ENCODE measurements at regions not wholly inside any gene's neighbourhood (a gene's known extent, or its start where the extent isn't known, plus 50 kb on each side); places are given as distances from the start of the nearest gene placed in this dataset.
A peak's percentile ranks its signal among the peaks of the same experiment; 100 is the strongest.

DNA sequence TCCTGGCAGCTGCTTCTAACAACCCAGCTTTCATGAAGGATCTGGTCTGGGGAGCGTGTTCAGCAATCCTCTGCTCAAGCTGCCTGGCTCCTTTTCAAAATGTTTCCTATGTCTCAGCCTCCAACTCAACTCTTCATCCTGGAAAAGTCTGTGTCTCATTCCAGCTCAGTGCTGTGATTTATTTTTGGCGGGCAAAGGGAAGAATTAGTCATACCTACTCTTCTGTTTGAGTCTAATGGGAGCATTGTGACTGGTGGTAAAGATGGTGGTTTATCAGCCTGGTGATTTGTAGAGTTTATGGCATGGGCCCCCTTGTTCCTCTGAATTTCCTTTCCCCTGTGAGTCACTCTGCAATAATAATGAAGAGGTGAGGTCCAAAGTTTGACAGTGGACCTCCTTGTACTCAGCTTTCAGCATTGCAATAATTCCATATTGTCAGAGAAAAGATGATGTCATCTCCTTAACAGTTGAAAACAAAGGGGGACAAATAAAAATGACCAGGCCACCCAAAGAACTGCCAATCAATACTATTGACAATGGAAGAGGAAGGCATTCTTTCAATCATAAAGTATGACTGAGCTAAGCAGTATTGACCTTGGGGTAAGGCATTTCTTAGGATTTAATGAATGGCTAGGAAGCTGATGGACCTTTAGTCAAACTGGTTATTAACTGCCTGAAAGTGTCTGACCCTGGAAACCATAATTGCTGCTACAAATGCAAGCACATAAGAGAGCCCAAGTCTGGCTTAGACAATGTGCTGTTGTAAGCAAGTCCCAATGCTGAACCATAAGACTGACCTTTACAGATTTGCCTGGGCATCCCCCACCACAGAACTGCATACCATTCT is 204.7 kb upstream of the MCTP2 start:
- H3K27ac ChIP-seq: no peak overlapping the region
- H3K4me3 ChIP-seq: no peak overlapping the region

DNA sequence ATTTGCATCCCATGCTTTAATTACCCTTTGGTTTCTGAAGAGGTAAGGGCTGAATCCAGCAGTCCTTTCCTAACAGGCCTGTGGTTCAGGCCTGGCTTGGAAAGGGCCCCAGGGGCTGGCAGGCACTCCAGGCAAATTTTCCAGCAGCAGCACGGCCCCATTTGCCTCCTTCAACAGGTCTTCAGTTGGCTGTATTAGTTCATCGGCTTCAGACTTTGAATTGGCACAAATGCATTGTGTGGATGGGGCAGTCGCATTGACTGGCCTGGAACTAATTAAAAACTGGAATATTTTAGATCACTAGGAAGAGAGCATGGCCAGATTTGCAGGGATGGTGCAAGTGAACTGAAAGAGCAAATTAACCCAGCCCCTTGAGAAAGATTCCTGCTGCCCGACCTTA is 207.8 kb upstream of the MCTP2 start:
- Histone ChIP-seq H3K27ac (no peak overlapping the region), H3K4me3 (no peak overlapping the region)

DNA sequence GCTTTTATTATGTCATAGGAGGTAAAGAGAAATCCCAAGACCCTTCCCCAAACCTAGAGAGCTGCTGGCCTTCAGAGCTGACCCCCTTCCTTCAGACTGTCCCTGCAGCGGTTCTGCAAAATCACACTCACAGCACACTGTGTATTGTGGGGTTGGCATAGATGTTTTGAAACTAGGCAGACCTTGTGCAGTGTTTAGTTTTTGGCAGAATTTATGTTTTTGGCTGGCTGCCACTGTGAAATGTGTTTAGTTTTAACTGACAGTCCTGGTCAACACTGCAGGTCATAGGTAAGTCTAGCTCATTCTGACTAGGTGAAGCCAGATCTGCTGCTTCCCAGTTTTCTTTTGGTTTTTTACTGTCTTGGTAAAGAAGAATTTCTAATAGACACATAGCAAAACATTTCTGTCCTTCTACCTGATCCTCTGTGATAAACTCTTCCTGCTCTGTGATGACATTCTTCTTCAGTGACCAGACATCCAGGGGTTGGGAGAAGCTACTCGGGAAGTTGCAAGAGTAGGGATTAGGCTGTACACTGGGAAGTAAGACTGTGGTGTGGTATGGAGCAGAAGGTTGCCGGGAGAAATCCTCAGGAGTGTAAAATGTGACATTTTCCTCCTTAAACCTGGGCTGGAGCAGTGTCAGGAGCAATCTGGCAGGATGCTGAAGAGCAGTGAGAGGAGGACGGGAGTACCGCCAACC is 209.6 kb upstream of the MCTP2 start:
- no peak overlapping the region for H3K4me3 ChIP-seq
- H3K27ac ChIP-seq: no peak overlapping the region

DNA sequence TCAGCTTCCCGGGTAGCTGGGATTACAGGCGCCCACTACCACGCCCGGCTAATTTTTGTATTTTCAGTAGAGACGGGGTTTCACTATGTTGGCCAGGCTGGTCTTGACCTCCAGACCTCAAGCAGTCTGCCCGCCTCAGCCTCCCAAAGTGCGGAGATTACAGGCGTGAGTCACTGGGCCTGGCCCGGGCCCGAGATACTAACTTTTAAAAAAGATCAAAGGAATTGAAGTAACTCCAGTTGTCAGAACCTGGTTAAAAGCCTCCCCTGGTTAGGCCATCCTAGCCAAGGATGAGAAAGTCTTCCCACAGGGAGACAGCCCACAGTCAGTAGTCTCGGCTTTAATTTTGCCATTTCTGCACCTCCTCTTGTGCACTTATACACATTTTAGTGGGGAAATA is 212.3 kb upstream of the MCTP2 start:
- Histone ChIP-seq H3K4me3 (no peak overlapping the region), H3K27ac (no peak overlapping the region)

DNA sequence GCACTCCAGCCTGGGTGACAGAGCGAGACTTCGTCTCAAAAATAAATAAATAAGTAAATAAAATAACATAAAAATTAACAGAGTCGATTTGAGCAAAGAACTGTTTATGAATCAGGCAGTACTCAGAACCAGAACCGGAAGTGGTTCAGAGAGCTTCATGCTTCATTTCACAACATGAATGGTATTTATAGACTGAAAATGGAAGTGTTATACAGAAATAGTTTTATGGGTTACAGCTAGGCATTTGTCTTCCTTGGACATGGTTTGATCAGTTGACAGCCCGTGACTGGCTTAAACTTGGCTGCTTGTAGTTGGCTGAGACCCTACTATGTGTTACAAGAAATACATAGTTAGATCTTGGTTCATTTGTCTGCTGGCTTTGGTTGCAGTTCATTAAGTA is 216.0 kb upstream of the MCTP2 start:
- Histone ChIP-seq H3K27ac (no peak overlapping the region), H3K4me3 (no peak overlapping the region)

DNA sequence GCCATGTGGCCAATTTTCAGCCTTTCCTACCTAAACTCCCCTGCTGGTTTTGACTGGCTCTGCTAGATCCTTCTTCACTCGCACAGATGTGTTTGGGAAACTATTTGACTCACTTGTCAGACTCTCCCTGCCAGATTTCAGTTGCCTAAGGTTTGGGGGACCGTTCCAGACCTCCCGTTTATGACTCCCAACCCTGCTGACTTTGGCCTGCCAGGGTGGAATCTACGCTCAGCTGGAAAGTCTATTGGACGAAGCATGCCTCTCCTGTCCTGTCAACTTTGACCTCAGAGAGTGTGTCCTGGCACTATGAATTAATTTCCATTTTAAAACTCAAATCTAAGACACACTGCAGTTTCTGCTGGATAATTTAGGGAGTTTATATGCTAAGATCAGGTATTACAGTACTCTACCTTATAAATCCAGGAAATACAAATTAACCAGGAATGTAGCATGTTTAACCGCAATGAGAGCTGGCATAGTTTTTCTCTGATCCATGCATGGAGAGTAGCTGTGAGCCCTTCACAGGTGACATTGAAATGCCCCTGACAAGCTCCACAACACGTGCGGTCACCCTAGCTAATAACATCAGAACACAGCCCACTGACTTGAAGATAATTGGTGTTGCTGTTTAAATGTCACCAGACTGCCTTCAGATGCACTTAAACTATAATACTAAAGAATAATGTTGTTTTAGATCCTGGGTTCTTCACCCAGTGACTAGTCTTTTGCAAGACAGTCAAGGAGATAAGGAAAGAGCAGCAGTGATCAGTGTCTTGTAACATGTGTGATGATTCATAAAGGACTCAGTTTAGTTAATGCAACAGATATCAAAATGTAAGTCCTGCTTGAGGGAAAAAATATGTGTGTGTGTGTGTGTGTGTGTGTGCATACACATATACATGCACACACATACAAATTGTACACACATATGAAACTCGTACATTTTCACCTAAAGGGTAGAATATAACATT is 223.0 kb upstream of the MCTP2 start:
- H3K27ac ChIP-seq: no peak overlapping the region
- no peak overlapping the region for H3K4me3 ChIP-seq

DNA sequence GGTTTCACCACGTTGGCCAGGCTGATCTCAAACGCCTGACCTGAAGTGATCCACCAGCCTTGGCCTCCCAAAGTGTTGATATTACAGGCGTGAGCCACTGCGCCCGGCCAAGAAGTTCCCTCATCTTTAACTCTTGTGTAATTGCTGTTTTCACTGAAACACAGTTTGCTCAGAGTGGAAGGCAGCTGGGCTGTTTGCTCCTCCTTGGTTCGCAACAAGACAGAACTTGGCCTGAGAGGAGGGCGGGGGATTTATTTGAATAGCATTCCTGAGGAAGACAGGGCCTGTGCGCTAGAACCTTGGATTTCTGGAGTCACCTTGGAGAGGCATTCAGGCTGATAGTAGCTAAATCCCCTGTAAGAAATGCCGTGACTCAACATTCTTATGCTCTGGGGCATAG is 226.7 kb upstream of the MCTP2 start:
- no peak overlapping the region for H3K4me3 ChIP-seq
- peak overlapping the region in 2 of 21 experiments; percentile 18 to 47 for H3K27ac ChIP-seq

DNA sequence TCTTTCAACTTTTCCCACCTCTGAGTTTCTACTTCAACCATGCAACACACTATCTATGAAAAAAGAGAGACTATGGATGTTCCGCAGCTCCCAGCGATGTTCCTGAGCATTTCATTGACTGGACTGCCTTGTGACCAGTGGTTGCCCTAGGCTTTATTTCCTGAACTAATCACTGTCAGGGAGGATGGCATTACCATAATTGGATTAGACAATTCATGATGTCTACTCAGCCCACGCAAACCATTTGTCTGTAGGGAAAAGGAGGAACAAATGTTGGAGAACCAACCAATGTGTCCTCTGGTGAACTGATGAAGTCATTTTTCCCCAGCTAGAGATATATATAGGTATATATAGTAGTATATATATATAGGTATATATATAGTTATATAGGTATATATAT is 229.3 kb upstream of the MCTP2 start:
- Histone ChIP-seq H3K4me3 (no peak overlapping the region), H3K27ac (peak overlapping the region in 1 of 21 experiments; percentile 10)

DNA sequence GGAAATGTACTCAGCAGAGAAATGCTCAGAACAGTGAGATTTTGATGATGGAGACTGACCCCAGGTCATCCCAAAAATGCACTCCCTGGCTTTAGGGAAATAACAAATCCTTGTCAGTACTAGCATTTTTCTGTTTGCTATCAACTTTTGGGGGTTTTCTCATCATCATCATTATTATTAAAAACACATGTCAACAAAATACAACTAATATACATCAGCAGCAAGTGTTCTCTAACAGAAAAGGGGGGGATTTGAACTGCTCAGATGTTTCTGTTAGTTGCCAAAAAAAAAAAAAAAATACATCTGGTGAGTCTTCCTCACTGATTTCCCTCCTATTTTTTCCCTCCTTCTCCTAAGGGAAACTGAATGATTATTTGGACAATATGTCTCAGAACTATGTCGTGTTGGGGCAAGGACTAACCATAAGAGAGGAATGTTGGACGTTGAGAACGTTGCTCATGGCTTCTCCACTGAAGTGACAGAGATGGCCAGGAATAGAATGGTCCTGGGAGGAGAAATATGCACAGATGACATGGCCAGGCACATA is 230.0 kb upstream of the MCTP2 start:
- Histone ChIP-seq H3K27ac (peak overlapping the region in 2 of 21 experiments; percentile 7 to 10), H3K4me3 (no peak overlapping the region)

DNA sequence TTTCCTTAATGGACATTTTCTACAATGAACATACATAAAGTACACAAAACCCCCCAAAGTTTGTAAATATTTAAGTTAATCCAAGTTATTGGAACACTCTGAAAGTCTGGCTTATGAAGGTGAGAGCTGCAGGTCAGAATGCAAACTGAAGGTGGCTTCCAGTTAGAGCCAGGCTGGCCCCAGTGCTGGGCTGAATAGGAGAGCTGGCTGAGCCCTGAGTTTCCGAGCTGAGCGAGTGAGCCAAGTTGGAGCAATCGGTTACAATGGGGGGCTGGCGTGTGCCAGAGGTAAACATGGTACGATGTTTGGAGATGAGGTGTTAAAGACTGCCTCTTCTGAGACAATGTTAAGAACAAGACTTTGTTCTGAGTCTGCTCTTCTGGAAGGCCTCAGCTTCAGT is 230.8 kb upstream of the MCTP2 start:
- H3K27ac ChIP-seq: no peak overlapping the region
- H3K4me3 ChIP-seq: no peak overlapping the region

DNA sequence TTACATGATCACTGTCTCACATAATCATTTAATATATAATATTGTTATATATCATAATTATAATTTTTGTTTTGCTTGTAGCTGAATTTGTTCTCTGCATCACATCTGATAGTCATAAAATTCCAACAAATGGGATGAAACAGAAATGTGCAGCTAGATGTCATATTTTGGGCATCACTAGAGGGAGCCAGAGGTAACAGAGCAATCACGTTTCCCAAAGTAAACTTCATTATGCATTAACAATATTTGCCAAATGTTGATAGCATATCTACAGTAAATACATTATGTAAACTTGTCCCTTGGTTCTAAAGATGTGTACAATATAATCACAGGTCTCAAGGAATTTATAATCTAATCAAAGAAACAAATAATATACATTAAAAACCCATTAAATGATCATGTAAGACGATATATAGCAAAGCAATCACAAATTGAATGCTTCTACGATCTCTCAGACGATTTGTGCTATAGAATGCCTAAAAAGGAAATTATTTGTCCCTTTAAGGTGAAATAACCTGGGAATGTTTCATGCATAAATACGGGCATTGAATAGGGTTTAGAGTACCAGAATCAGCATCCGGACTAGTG is 234.2 kb upstream of the MCTP2 start:
- Histone ChIP-seq H3K4me3 (no peak overlapping the region), H3K27ac (no peak overlapping the region)

DNA sequence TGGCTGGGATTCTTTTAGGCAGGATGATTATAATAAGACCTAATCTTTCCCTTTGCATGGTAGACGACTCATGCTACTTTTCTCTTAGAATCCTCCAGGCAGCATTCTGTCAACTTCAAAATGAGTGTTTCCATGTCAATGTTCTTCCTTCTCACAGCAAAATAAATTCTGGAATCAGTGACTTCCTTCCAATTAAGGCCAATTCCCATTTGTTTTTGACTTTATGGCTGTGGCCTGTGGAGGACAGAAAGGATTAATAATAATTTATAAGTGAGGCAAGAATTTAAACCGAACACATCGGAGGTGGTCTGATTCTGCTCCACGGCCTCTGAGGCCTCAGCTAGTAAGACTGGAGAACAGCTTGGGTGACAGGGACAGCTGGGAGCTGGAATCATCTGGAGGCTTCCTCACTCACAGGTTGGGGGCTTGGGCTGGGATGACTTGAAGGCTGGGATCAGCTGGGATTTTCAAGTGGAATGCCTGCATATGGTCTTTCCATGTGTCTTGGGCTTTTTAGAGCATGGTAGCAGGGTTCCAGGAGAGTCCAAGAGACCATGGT is 241.8 kb upstream of the MCTP2 start:
- no peak overlapping the region for H3K27ac ChIP-seq
- H3K4me3 ChIP-seq: no peak overlapping the region

DNA sequence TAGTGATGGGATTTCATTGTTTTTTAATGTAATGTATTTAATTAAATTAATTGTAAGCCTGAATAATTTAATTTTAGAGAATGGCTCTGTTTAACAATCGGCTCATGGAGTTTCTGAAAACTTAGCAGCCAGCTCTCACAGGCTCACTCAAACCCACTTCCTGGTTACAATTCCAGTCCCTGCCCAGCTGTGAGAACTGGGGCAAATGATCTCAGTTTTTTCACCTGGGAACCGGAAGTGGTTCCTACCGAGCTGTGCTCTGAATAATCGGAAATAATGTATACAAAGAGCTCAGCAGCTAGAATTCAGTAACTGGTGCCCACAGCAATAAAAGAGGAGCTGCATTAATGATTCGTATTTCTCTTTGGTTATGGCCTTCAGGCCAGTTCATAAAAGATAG is 244.3 kb upstream of the MCTP2 start:
- Histone ChIP-seq H3K4me3 (no peak overlapping the region), H3K27ac (no peak overlapping the region)

DNA sequence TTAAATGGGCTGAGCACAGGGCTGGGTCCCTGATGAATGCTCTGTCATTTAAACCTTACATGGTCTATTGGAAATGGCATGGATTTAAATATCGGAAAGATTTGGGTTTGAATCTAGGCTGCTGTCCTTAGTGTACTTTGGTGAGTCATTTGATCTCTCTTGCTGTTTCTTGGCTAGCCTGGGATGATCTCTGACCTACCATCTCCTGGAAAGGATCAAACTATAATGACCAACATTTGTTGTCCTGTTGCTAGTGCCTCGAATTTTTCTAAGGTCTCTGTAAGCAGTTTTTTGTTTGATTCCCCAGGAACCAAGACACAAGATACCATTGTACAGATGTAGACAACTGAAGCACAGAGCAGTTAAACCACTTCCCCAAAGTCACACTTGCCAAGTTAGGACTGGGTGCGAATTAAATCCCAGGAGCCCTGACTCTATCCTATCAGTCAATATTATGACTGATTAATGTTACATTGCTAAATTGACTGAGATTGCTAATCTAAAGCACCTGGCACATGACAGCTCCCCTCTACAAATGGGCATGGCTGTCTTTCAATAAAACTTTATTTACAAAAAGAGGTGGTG is 244.9 kb upstream of the MCTP2 start:
- no peak overlapping the region for H3K27ac ChIP-seq

DNA sequence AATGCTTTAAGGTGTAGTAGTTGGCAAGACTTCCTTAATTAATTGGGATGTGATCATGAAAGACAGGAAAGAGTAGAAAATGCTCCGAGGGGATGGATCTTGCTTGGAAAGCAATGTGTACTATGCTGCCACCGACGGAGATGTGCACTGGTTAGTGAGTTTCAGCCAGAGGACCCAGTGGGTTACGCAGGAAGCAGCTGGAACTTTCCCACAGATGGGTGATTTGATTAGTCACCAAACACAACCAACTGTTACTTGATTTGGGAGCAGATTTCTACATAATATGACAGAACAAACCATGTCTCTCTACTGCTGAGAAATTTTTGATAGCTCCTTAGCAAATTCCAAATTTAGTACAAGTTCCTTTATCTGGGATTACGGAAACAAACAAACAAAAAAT is 245.4 kb upstream of the MCTP2 start:
- no peak overlapping the region for H3K27ac ChIP-seq
- H3K4me3 ChIP-seq: no peak overlapping the region

More for the DNA sequence above, 244.9 kb upstream of the MCTP2 start:
- no peak overlapping the region for H3K4me3 ChIP-seq

DNA sequence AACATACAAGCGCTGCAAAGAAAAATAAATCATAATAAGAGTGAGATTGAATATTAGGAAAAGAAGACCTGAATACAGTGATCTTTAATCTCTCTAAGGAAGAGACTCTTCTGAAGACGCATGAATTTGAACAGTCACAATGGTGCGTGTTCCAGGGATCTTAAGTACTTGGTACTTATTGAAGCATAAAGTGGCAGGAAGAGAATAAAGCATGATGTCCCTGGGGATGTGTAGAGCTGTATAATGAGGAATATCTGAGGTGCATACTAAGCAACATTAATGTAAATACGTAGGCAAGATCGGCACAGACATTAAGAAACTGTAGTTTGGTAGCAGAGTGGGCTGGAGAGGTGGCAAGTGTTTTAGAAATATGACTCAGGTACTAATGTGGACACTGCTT is 246.2 kb upstream of the MCTP2 start:
- no peak overlapping the region for H3K27ac ChIP-seq

DNA sequence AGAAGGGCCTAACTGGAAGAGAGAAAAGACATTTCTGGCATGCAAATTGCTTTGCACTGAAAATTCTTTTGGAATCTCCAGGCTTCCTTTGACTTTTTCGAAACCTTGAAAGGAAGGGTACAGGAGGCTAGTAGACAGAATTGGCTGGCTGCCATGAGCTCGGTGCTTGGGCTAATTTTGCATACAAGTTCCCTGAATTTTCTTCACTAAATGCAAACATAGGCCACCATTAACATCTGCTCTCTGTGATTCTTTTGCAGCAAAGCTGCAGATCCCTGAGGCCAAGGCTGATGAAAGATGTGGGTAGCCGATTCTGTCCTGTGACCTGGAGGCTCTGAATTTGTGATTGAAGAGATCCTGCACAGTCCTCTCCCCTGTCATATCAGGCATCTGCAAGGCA is 247.8 kb upstream of the MCTP2 start:
- peak overlapping the region in 2 of 21 experiments; percentile 31 to 67 for H3K27ac ChIP-seq
- H3K4me3 ChIP-seq: no peak overlapping the region

More for the DNA sequence above, 246.2 kb upstream of the MCTP2 start:
- H3K4me3 ChIP-seq: no peak overlapping the region

DNA sequence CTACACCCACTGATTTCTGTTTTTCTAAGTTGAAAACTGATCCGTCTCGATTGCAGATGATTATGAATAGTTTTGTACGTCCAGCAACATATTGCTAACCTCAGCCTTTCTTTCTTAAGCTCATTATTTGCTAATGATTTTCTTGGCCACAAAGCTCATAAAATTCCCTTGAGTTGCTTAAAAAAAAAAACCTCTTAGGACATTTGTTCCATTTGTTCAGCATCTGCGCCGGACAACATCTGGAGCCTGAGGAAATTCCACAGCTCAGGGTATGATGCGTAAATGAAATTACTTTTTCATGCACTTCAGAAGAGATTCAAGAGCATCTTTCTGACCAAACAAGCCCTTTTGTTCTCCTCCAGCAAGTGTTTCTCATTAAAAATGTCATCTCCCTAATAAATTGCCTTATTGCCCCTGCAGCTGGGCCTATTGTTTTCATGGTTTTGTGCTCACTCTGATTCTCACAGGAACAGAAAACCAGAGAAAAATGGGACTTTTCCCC is 249.1 kb upstream of the MCTP2 start:
- Histone ChIP-seq H3K27ac (peak overlapping the region in 8 of 21 experiments; percentile 18 to 78 (median 58)), H3K4me3 (no peak overlapping the region)

DNA sequence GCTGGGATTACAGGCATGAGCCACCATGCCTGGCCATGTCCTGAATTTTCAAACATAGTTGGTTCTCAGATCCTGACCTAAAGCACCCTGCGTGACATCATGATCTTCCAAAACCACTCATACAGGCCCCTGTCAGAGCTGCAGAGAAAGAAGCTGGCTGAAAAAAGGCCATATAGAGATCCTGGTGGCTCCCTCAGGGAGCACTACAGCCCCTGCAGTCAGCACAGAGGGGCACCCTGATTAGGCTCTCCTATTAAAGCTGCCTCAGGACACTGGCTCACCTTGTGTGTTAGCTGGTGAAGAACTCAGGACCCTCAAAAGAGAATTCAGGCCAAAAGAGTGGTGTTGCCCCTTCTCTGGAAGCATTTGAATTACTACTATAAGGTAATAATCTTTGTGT is 249.7 kb upstream of the MCTP2 start:
- H3K27ac ChIP-seq: peak overlapping the region in 5 of 21 experiments; percentile 14 to 75 (median 34)

More for the DNA sequence above, 249.7 kb upstream of the MCTP2 start:
- no peak overlapping the region for H3K4me3 ChIP-seq
